ENCODE measurements at regions not wholly inside any gene's neighbourhood (a gene's known extent, or its start where the extent isn't known, plus 50 kb on each side); places are given as distances from the start of the nearest gene placed in this dataset.
A peak's percentile ranks its signal among the peaks of the same experiment; 100 is the strongest.

- DNase-seq = no peak
- no peak overlapping the region for H3K4ac ChIP-seq (ENCODE audit: low read depth in 1 of 2, low read length in 2 of 2)
- H3K14ac ChIP-seq (ENCODE audit: low read length in 2 of 2) = no peak overlapping the region
- no peak overlapping the region for H3K9ac ChIP-seq (ENCODE audit: low read length)
- no peaks in the 10 kb centered on the region for H3K36me3 ChIP-seq (ENCODE audit: control insufficient read depth in 1 of 2, insufficient read depth in 2 of 2, low read depth in 1 of 2, low read length in 2 of 2)
- no peaks in the 10 kb centered on the region for H3K79me1 ChIP-seq (replicated peaks; ENCODE audit: low read length, poor library complexity, severe bottlenecking)
- no peaks in the 10 kb centered on the region for H3K9me3 ChIP-seq (ENCODE audit: control insufficient read depth, low read length)
- no peak overlapping the region for H2BK12ac ChIP-seq (ENCODE audit: low read length in 2 of 2)
- no peak overlapping the region for H2BK15ac ChIP-seq (ENCODE audit: low read depth, poor library complexity, severe bottlenecking)
- H2AK5ac ChIP-seq (ENCODE audit: low read length, severe bottlenecking) = no peak overlapping the region
- H4K91ac ChIP-seq (ENCODE audit: low read length) = no peak overlapping the region
- no peak overlapping the region for H3K4me2 ChIP-seq (ENCODE audit: low read length, poor library complexity, severe bottlenecking)
- H2BK120ac ChIP-seq (ENCODE audit: low read depth, low read length) = no peak overlapping the region
- H4K8ac ChIP-seq (ENCODE audit: low read length) = no peak overlapping the region
- H3K27ac ChIP-seq (ENCODE audit: low read length, poor library complexity, severe bottlenecking) = no peak overlapping the region
- H2BK5ac ChIP-seq (ENCODE audit: low read depth, low read length, poor library complexity, severe bottlenecking) = no peak overlapping the region
- no peaks in the 10 kb centered on the region for H3K27me3 ChIP-seq (ENCODE audit: control insufficient read depth in 1 of 2, insufficient read depth in 1 of 2, low read length in 2 of 2)
- no peak overlapping the region for H2AFZ ChIP-seq (ENCODE audit: low read depth, low read length)
- H3K4me1 ChIP-seq (ENCODE audit: control insufficient read depth, insufficient read depth, low read depth, low read length) = no peaks in the 10 kb centered on the region
- no peak overlapping the region for H3K23ac ChIP-seq (ENCODE audit: low read length in 2 of 2)
- H3K18ac ChIP-seq (ENCODE audit: low read depth in 1 of 2, low read length in 2 of 2) = no peak overlapping the region
- no peak overlapping the region for H3K4me3 ChIP-seq (ENCODE audit: insufficient read depth in 1 of 2, low read depth in 1 of 2, low read length in 2 of 2)
These were observed 165.5 kb downstream of the SNX7 start for GRCh38 chr1:98827041-98827440.

GRCh38 chr1:98839840-98840239 is 164.8 kb downstream of the PLPPR5 start:
- Histone ChIP-seq H3K4me3 (ENCODE audit: insufficient read depth in 1 of 2, low read depth in 1 of 2, low read length in 2 of 2) (no peak overlapping the region), H2BK5ac (ENCODE audit: low read depth, low read length, poor library complexity, severe bottlenecking) (no peak overlapping the region), H2BK12ac (ENCODE audit: low read length in 2 of 2) (no peak overlapping the region), H2BK15ac (ENCODE audit: low read depth, poor library complexity, severe bottlenecking) (no peak overlapping the region), H3K9ac (ENCODE audit: low read length) (no peak overlapping the region), H3K18ac (ENCODE audit: low read depth in 1 of 2, low read length in 2 of 2) (no peak overlapping the region), H3K27me3 (ENCODE audit: control insufficient read depth in 1 of 2, insufficient read depth in 1 of 2, low read length in 2 of 2) (no peaks in the 10 kb centered on the region), H3K9me3 (ENCODE audit: control insufficient read depth, low read length) (no peaks in the 10 kb centered on the region), H3K4me2 (ENCODE audit: low read length, poor library complexity, severe bottlenecking) (no peak overlapping the region), H3K23ac (ENCODE audit: low read length in 2 of 2) (no peak overlapping the region), H3K4me1 (ENCODE audit: control insufficient read depth, insufficient read depth, low read depth, low read length) (peaks cover 2% of the 10 kb centered on the region), H2AFZ (ENCODE audit: low read depth, low read length) (no peak overlapping the region), H3K36me3 (ENCODE audit: control insufficient read depth in 1 of 2, insufficient read depth in 2 of 2, low read depth in 1 of 2, low read length in 2 of 2) (no peaks in the 10 kb centered on the region), H2BK120ac (ENCODE audit: low read depth, low read length) (no peak overlapping the region), H2AK5ac (ENCODE audit: low read length, severe bottlenecking) (no peak overlapping the region), H4K8ac (ENCODE audit: low read length) (no peak overlapping the region), H4K91ac (ENCODE audit: low read length) (no peak overlapping the region), H3K79me1 (replicated peaks; ENCODE audit: low read length, poor library complexity, severe bottlenecking) (no peaks in the 10 kb centered on the region), H3K14ac (ENCODE audit: low read length in 2 of 2) (no peak overlapping the region), H3K4ac (ENCODE audit: low read depth in 1 of 2, low read length in 2 of 2) (no peak overlapping the region), H3K27ac (ENCODE audit: low read length, poor library complexity, severe bottlenecking) (no peak overlapping the region)
- 50% methylated on average over 1 of the region's 1 CpG for WGBS
- DNase-seq = peak; percentile 18

Measured in mesenchymal stem cell (in vitro differentiated cells and primary cell).